ENCODE measurements at regions not wholly inside any gene's neighbourhood (a gene's known extent, or its start where the extent isn't known, plus 50 kb on each side); places are given as distances from the start of the nearest gene placed in this dataset.

DNA sequence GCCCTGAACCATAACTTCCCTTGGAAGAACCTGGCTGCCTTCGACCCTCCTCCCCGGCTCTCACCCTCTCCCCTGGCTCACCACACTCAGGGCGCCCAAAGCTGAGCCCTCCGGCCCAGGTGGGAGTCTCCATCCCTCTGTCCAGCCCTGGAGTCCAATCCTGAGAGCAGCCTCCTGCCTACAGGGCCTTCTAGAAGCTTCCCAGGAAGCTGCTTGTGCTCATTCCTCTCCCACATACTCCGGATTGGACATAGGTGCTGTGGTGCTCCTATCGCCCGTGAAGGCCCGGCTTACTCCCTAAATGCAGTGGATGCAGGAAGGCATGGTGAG is 1332.0 kb downstream of the BRD1 start:
- TF ChIP-seq, protein P1, sequence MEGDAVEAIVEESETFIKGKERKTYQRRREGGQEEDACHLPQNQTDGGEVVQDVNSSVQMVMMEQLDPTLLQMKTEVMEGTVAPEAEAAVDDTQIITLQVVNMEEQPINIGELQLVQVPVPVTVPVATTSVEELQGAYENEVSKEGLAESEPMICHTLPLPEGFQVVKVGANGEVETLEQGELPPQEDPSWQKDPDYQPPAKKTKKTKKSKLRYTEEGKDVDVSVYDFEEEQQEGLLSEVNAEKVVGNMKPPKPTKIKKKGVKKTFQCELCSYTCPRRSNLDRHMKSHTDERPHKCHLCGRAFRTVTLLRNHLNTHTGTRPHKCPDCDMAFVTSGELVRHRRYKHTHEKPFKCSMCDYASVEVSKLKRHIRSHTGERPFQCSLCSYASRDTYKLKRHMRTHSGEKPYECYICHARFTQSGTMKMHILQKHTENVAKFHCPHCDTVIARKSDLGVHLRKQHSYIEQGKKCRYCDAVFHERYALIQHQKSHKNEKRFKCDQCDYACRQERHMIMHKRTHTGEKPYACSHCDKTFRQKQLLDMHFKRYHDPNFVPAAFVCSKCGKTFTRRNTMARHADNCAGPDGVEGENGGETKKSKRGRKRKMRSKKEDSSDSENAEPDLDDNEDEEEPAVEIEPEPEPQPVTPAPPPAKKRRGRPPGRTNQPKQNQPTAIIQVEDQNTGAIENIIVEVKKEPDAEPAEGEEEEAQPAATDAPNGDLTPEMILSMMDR (IDR thresholded peaks at IDR 0.05), result no peak
- TF ChIP-seq TCF7L2 (IDR thresholded peaks at IDR 0.05; ENCODE audit: low read depth, low read length), result no peak
- no peak for TF ChIP-seq SIN3A (IDR thresholded peaks at IDR 0.05; ENCODE audit: borderline replicate concordance, insufficient read depth, low read depth, low read length)
- no peak for TF ChIP-seq POLR2AphosphoS5 (IDR thresholded peaks at IDR 0.05; ENCODE audit: low read depth, low read length)

All from Panc1 (cell line).